HG03521 (cell line): ENCODE measurements at regions not wholly inside any gene's neighbourhood (a gene's known extent, or its start where the extent isn't known, plus 50 kb on each side); places are given as distances from the start of the nearest gene placed in this dataset.

Experiments
- ATAC-seq: cut with Tn5 transposase; IDR thresholded peaks from one replicate; pipeline ENCODE4 v1.9.1; 2021; ENCODE audit warnings: mild to moderate bottlenecking, moderate library complexity; ENCODE audit not compliant: unreplicated experiment

GRCh38 chr13:53466576-53466975 lies 438.0 kb downstream of the OLFM4 start:
- no peak for ATAC-seq

GRCh38 chr13:53473397-53473796 lies 444.8 kb downstream of the OLFM4 start:
- no peak for ATAC-seq

GRCh38 chr13:53474878-53475277 lies 446.3 kb downstream of the OLFM4 start:
- no peak for ATAC-seq

GRCh38 chr13:53490752-53491151 lies 462.1 kb downstream of the OLFM4 start:
- no peak for ATAC-seq

GRCh38 chr13:53494406-53494805 lies 465.8 kb downstream of the OLFM4 start:
- ATAC-seq = no peak

- no peak for ATAC-seq
Observed at GRCh38 chr13:53499576-53500133, 471.0 kb downstream of the OLFM4 start.

- ATAC-seq = no peak
Observed at GRCh38 chr13:53501387-53501786, 472.8 kb downstream of the OLFM4 start.

- ATAC-seq = no peak
Observed at GRCh38 chr13:53507741-53508140, 479.1 kb downstream of the OLFM4 start.

- ATAC-seq = no peak
Observed at GRCh38 chr13:53512635-53513034, 484.0 kb downstream of the OLFM4 start.

- no peak for ATAC-seq
Observed at GRCh38 chr13:53513226-53513625, 484.6 kb downstream of the OLFM4 start.

- no peak for ATAC-seq
Observed at GRCh38 chr13:53520132-53520531, 491.5 kb downstream of the OLFM4 start.

- no peak for ATAC-seq
Observed at GRCh38 chr13:53522034-53522433, 493.4 kb downstream of the OLFM4 start.

GRCh38 chr13:53537586-53537985 lies 509.0 kb downstream of the OLFM4 start:
- ATAC-seq = no peak

- ATAC-seq = no peak
Observed at GRCh38 chr13:53545340-53545941, 516.8 kb downstream of the OLFM4 start.

GRCh38 chr13:53560556-53560955 lies 531.9 kb downstream of the OLFM4 start:
- no peak for ATAC-seq

- ATAC-seq = no peak
Observed at GRCh38 chr13:53562419-53562818, 533.8 kb downstream of the OLFM4 start.

GRCh38 chr13:53568491-53568890 lies 539.9 kb downstream of the OLFM4 start:
- no peak for ATAC-seq

- ATAC-seq = no peak
Observed at GRCh38 chr13:53569453-53569852, 540.8 kb downstream of the OLFM4 start.

GRCh38 chr13:53601113-53601512 lies 572.5 kb downstream of the OLFM4 start:
- no peak for ATAC-seq

- ATAC-seq = no peak
Observed at GRCh38 chr13:53605326-53605725, 576.7 kb downstream of the OLFM4 start.

- no peak for ATAC-seq
Observed at GRCh38 chr13:53612200-53612599, 583.6 kb downstream of the OLFM4 start.

GRCh38 chr13:53622456-53622855 lies 593.8 kb downstream of the OLFM4 start:
- no peak for ATAC-seq

GRCh38 chr13:53623146-53623545 lies 594.5 kb downstream of the OLFM4 start:
- no peak for ATAC-seq
